CD4-positive, alpha-beta T cell (primary cell): ENCODE measurements at regions not wholly inside any gene's neighbourhood (a gene's known extent, or its start where the extent isn't known, plus 50 kb on each side); places are given as distances from the start of the nearest gene placed in this dataset.

ENCODE experiments used
- ATAC-seq: fragments of 200-7000 bp; cut with Tn5 transposase; one replicate; pipeline ENCODE4 v1.10.0; 2022; ENCODE audit warnings: mild to moderate bottlenecking; ENCODE audit not compliant: poor library complexity
- CTCF ChIA-PET: fragments of 350-600 bp; sonication (Branson Sonifier 250); formaldehyde crosslinking; loops from one replicate; lab custom pipeline; 2021; ENCODE audit warnings: antibody characterized with exemption, inconsistent platforms; lab: Charles Lee
- POLR2A ChIA-PET: fragments of 350-600 bp; sonication (Branson Sonifier 250); formaldehyde crosslinking; loops from one replicate; lab custom pipeline; 2021; ENCODE audit warnings: antibody characterized with exemption, inconsistent platforms; lab: Charles Lee
- DNase-seq, 14 experiments: peaks; one replicate each; pipeline ENCODE4 v3.0.0-alpha.2; 2013 to 2020; ENCODE audit warnings: mixed read lengths in 2 of 14
- H3K27ac ChIP-seq, 2 donors: one replicate each; pipeline versions ENCODE4 v1.5.1 to v1.7.0; 2013; ENCODE audit warnings: low read length in 2 of 2, low read depth in 1 of 2, mild to moderate bottlenecking in 1 of 2
- H3K27me3 ChIP-seq, 2 experiments: 1 replicate in 1 of 2; 2 replicates in 1 of 2; pipeline versions ENCODE4 v1.6.1 to v1.7.0; 2013; ENCODE audit warnings: low read length in 2 of 2, control low read depth in 1 of 2, mild to moderate bottlenecking in 1 of 2, moderate library complexity in 1 of 2; ENCODE audit not compliant: insufficient read depth in 2 of 2, control insufficient read depth in 1 of 2
- H3K36me3 ChIP-seq: one replicate; pipeline ENCODE4 v1.6.1; 2013; ENCODE audit warnings: low read length, control low read depth; ENCODE audit not compliant: insufficient read depth
- H3K4me1 ChIP-seq: one replicate; pipeline ENCODE4 v1.6.1; 2013; ENCODE audit warnings: low read length, control low read depth; ENCODE audit not compliant: insufficient read depth
- H3K4me3 ChIP-seq: one replicate; pipeline ENCODE4 v1.5.1; 2013; ENCODE audit warnings: mild to moderate bottlenecking, low read length, moderate library complexity
- H3K9me3 ChIP-seq, 2 experiments: 1 replicate in 1 of 2; 2 replicates in 1 of 2; pipeline versions ENCODE4 v1.6.1 to v1.7.0; 2013; ENCODE audit warnings: low read length in 2 of 2, mild to moderate bottlenecking in 2 of 2, control low read depth in 1 of 2, moderate library complexity in 1 of 2; ENCODE audit not compliant: control insufficient read depth in 1 of 2, insufficient read depth in 1 of 2
- H3K27ac Mint-ChIP-seq: one replicate; pipeline ENCODE4 v1.8.0; 2020; ENCODE audit warnings: mixed read lengths
- H3K27me3 Mint-ChIP-seq: one replicate; pipeline ENCODE4 v1.8.0; 2021; ENCODE audit warnings: mixed read lengths
- H3K36me3 Mint-ChIP-seq: one replicate; pipeline ENCODE4 v1.8.0; 2021; ENCODE audit warnings: low read depth, mixed read lengths
- H3K4me1 Mint-ChIP-seq: one replicate; pipeline ENCODE4 v1.8.0; 2021; ENCODE audit warnings: low read depth, mixed read lengths
- H3K4me3 Mint-ChIP-seq: one replicate; pipeline ENCODE4 v1.8.0; 2020; ENCODE audit warnings: mild to moderate bottlenecking, mixed read lengths
- H3K9me3 Mint-ChIP-seq: one replicate; pipeline ENCODE4 v1.8.0; 2020; ENCODE audit warnings: mixed read lengths
- CTCF ChIP-seq: fragments of 200-600 bp; IDR thresholded peaks from one replicate; pipeline ENCODE4 v1.8.0; 2022; ENCODE audit warnings: antibody characterized with exemption, mild to moderate bottlenecking
- intact Hi-C, 2 experiments: fragments of 100-400 bp; cut with DNase I in 1 of 2; cut with micrococcal nuclease in 1 of 2; formaldehyde crosslinking; loops; one replicate each; pipeline versions ENCODE4 v1.15.1 to v1.9.0; 2023 to 2025; cut with DNase I, micrococcal nuclease

DNA sequence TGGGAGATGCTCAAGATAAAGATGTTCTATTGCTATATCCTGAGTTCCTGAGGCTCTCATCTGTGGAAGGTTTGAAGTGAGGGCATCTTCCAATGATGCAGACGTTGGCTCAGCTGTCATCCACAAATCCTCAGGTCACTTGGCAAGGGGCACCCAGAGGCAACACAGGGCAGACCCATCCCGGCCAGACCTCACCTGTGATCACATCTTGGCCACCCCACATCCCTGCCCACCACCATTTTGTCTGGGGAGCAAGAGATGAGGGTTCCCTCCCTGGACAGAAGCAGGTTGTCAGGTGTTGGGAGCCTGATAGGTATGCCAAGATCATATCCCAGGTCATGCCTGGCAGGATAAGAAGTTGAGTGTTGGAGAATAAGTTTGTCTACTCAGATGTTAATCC is 918.2 kb upstream of the ZNF722 start:
- Mint-ChIP-seq H3K27ac (no peak overlapping the region), H3K4me3 (no peak overlapping the region), H3K27me3 (no peaks in the 10 kb centered on the region), H3K36me3 (peaks cover 6% of the 10 kb centered on the region), H3K4me1 (no peaks in the 10 kb centered on the region), H3K9me3 (peaks cover 12% of the 10 kb centered on the region)
- ATAC-seq (no peak), DNase-seq (no peak)
- Histone ChIP-seq H3K36me3 (no peaks in the 10 kb centered on the region), H3K4me3 (no peak overlapping the region), H3K9me3 (peaks cover 23 to 42% of the 10 kb centered on the region in 2 experiments), H3K27ac (no peak overlapping the region), H3K27me3 (no peaks in the 10 kb centered on the region), H3K4me1 (no peaks in the 10 kb centered on the region)
- CTCF ChIA-PET, result no interaction called here
- POLR2A ChIA-PET, result no interaction called here
- intact Hi-C loops, result no loop called here
- TF ChIP-seq CTCF, result no peak

DNA sequence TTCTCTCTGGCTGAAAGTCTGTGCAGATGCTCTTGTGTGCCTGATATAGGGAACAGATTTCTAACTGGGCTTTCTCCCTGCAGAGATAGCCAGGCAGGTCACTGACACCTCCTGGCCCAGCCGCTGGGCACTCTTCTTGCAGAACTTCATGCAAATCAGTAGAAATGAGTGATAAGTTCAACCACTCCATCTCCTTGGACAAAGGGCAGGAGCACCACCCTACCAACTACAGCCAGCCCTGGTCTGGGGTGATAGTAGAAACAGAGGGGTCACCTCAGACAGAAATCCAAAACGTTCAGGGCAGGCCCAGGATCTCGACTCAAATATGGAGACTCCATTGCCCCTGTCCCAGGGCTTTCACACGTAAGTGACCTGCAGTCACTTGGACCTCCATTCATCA is 917.8 kb upstream of the ZNF722 start:
- Mint-ChIP-seq H3K4me1 (no peaks in the 10 kb centered on the region), H3K9me3 (peaks cover 11% of the 10 kb centered on the region), H3K4me3 (no peak overlapping the region), H3K36me3 (peaks cover 6% of the 10 kb centered on the region), H3K27me3 (no peaks in the 10 kb centered on the region), H3K27ac (no peak overlapping the region)
- intact Hi-C loops, result no loop called here
- Histone ChIP-seq H3K27ac (no peak overlapping the region), H3K27me3 (no peaks in the 10 kb centered on the region), H3K36me3 (no peaks in the 10 kb centered on the region), H3K9me3 (peaks cover 25 to 39% of the 10 kb centered on the region in 2 experiments), H3K4me1 (no peaks in the 10 kb centered on the region), H3K4me3 (no peak overlapping the region)
- TF ChIP-seq CTCF, result no peak
- ChIA-PET POLR2A (no interaction called here), CTCF (no interaction called here)
- DNase-seq (no peak), ATAC-seq (no peak)

DNA sequence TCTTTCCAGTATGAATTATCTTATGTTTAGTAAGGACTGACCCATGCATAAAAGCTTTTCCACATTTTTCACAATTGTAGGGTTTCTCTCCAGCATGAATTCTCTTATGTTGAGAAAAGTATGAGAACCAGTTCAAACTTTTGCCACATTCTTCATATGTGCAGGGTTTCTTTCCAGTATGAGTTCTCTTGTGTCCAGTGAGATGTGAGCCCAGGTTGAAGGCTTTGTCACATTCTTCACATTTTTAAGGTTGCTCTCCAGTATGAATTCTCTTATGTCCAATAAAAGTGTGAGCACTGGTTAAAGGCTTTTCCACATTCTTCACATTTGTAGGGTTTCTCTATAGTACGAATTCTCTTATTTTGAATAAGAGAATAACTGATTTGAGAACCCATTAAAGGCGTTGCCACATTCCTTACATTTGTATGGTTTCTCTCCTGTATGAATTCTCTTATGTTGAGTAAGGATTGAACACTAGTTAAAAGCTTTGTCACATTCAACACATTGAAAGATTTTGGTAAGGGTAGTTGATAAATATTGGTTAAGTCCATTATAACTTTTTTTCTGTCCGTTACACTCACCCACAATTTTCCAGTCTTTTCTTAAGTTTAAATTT is 911.0 kb upstream of the ZNF722 start:
- DNase-seq (no peak), ATAC-seq (no peak)
- POLR2A ChIA-PET, result no interaction called here
- peaks cover 19% of the 10 kb centered on the region for H3K9me3 Mint-ChIP-seq
- Histone ChIP-seq H3K27ac (no peak overlapping the region), H3K27me3 (no peaks in the 10 kb centered on the region), H3K4me1 (no peaks in the 10 kb centered on the region), H3K4me3 (no peak overlapping the region), H3K36me3 (no peaks in the 10 kb centered on the region), H3K9me3 (peaks cover 17 to 49% of the 10 kb centered on the region in 2 experiments)
- H3K27me3 Mint-ChIP-seq, result no peaks in the 10 kb centered on the region
- peaks cover 9% of the 10 kb centered on the region for H3K36me3 Mint-ChIP-seq
- TF ChIP-seq CTCF, result no peak
- CTCF ChIA-PET, result no interaction called here
- intact Hi-C loops, result no loop called here
- H3K27ac Mint-ChIP-seq, result no peak overlapping the region
- no peak overlapping the region for H3K4me3 Mint-ChIP-seq
- no peaks in the 10 kb centered on the region for H3K4me1 Mint-ChIP-seq
